ENCODE measurements at regions not wholly inside any gene's neighbourhood (a gene's known extent, or its start where the extent isn't known, plus 50 kb on each side); places are given as distances from the start of the nearest gene placed in this dataset.

DNA sequence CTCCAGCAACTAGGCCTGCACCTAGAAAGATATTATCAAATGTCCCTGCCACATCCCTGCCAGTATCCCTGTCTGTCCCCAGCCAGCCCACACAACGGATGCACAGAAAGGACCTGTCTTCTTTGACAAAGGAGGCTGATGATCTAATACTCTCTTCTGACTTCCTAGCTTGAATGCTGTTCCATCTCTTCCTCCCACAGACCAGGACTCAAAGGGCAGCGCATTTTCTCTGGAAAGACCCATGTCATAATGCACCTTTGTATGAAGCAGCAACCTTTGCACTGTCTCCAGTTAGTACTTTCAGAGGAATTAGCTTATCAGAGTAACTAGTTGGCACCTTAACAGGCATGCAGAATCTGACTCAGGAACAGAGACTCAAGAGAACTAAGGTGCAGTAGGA lies 53.3 kb upstream of the TAF8 start:
- Mint-ChIP-seq H3K4me1 (ENCODE audit: low read depth) (peaks cover 34% of the 10 kb centered on the region), H3K27ac (peak overlapping the region; percentile 52), H3K36me3 (peaks cover 11% of the 10 kb centered on the region), H3K9me3 (no peaks in the 10 kb centered on the region), H3K27me3 (no peaks in the 10 kb centered on the region), H3K4me3 (no peak overlapping the region)
- DNase-seq: no peak
- POLR2A ChIA-PET: interaction anchor here (0.7 to 1.0 kb wide), 2 partner anchors 11 to 14 kb away, joined by 3 read pairs; no protein-coding TSS in a partner anchor
- CTCF ChIA-PET: interaction anchor here (0.9 kb wide), 1 partner anchor 47 kb away, joined by 4 read pairs; no protein-coding TSS in a partner anchor
- intact Hi-C loops (cut with micrococcal nuclease): no loop called here

DNA sequence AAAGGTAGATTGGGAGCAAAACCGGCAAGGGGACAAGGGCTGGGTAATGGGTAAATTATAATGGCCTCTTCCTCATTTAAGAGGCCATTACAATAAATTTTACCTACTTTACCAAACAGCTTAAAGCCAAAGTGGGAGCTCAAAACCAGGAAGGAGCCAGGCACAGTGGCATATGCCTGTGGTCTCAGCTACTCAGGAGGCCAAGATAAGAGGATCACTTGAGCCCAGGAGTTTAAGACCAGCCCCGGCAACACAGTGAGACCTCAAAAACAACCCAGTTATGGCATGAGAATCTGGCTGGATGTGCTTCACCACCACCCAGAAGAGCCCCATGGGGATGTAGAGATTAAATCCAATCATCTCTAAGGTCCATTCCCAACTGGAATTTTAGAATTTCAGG lies 52.9 kb upstream of the TAF8 start:
- Mint-ChIP-seq H3K36me3 (peaks cover 11% of the 10 kb centered on the region), H3K27me3 (no peaks in the 10 kb centered on the region), H3K4me3 (no peak overlapping the region), H3K27ac (peak overlapping the region; percentile 52), H3K9me3 (no peaks in the 10 kb centered on the region), H3K4me1 (ENCODE audit: low read depth) (peaks cover 33% of the 10 kb centered on the region)
- ChIA-PET CTCF (interaction anchor here (0.9 kb wide), 1 partner anchor 47 kb away, joined by 4 read pairs; no protein-coding TSS in a partner anchor), POLR2A (interaction anchor here (1.0 kb wide), 1 partner anchor 11 kb away, joined by 3 read pairs; no protein-coding TSS in a partner anchor)
- no peak for DNase-seq
- intact Hi-C loops (cut with micrococcal nuclease): no loop called here

Measured in activated CD4-positive, alpha-beta memory T cell treated with anti-CD3 and anti-CD28 coated beads for 36 hours (primary cell).